HUES6 (cell line): ENCODE measurements at regions not wholly inside any gene's neighbourhood (a gene's known extent, or its start where the extent isn't known, plus 50 kb on each side); places are given as distances from the start of the nearest gene placed in this dataset.

ENCODE experiments used
- H3K27ac ChIP-seq: 2 replicates; pipeline ENCODE4 v1.7.0; 2013; ENCODE audit warnings: low read depth, mild to moderate bottlenecking, low read length, inconsistent platforms
- H3K27me3 ChIP-seq: 2 replicates; pipeline ENCODE4 v1.6.1; 2013; ENCODE audit warnings: low read length; ENCODE audit not compliant: control insufficient read depth, insufficient read depth
- H3K36me3 ChIP-seq: 2 replicates; pipeline ENCODE4 v1.6.1; 2013; ENCODE audit warnings: low read length; ENCODE audit not compliant: control insufficient read depth, insufficient read depth
- H3K4me1 ChIP-seq: 2 replicates; pipeline ENCODE4 v1.6.1; 2013; ENCODE audit warnings: low read length; ENCODE audit not compliant: control insufficient read depth, insufficient read depth
- H3K4me3 ChIP-seq: 2 replicates; pipeline ENCODE4 v1.5.1; 2013; ENCODE audit warnings: low read depth, low read length
- H3K9ac ChIP-seq: one replicate; pipeline ENCODE4 v1.6.1; 2013; ENCODE audit warnings: mild to moderate bottlenecking, low read length
- H3K9me3 ChIP-seq: 2 replicates; pipeline ENCODE4 v1.6.1; 2013; ENCODE audit warnings: low read depth, low read length; ENCODE audit not compliant: control insufficient read depth, insufficient read depth

GRCh38 chr13:106685143-106685542, 117.2 kb upstream of the ARGLU1 start:
- Histone ChIP-seq H3K9ac (no peak overlapping the region), H3K27me3 (no peaks in the 10 kb centered on the region)

GRCh38 chr13:106683918-106684317, 116.0 kb upstream of the ARGLU1 start:
- no peaks in the 10 kb centered on the region for H3K27me3 ChIP-seq
- H3K4me3 ChIP-seq: no peak overlapping the region
- H3K9me3 ChIP-seq: no peaks in the 10 kb centered on the region
- H3K36me3 ChIP-seq: no peaks in the 10 kb centered on the region
- H3K4me1 ChIP-seq: peaks cover 22% of the 10 kb centered on the region
- H3K27ac ChIP-seq: no peak overlapping the region
- no peak overlapping the region for H3K9ac ChIP-seq

More at GRCh38 chr13:106685143-106685542, 117.2 kb upstream of the ARGLU1 start:
- H3K4me3 ChIP-seq: no peak overlapping the region
- H3K9me3 ChIP-seq: no peaks in the 10 kb centered on the region
- H3K36me3 ChIP-seq: no peaks in the 10 kb centered on the region
- H3K27ac ChIP-seq: no peak overlapping the region
- H3K4me1 ChIP-seq: peaks cover 20% of the 10 kb centered on the region

- no peak overlapping the region for H3K9ac ChIP-seq
- H3K4me1 ChIP-seq: peaks cover 22% of the 10 kb centered on the region
- no peaks in the 10 kb centered on the region for H3K36me3 ChIP-seq
These were observed 115.2 kb upstream of the ARGLU1 start for GRCh38 chr13:106683179-106683578.

GRCh38 chr13:106681997-106682396, 114.1 kb upstream of the ARGLU1 start:
- Histone ChIP-seq H3K9me3 (no peaks in the 10 kb centered on the region), H3K4me1 (peaks cover 22% of the 10 kb centered on the region), H3K36me3 (no peaks in the 10 kb centered on the region), H3K9ac (no peak overlapping the region), H3K27me3 (no peaks in the 10 kb centered on the region), H3K4me3 (no peak overlapping the region), H3K27ac (peak overlapping the region; percentile 66; the same call in 1 of the 2 replicates)

More at GRCh38 chr13:106683179-106683578, 115.2 kb upstream of the ARGLU1 start:
- Histone ChIP-seq H3K9me3 (no peaks in the 10 kb centered on the region), H3K27ac (no peak overlapping the region), H3K27me3 (no peaks in the 10 kb centered on the region), H3K4me3 (no peak overlapping the region)

GRCh38 chr13:106681536-106681935, 113.6 kb upstream of the ARGLU1 start:
- peak overlapping the region; percentile 43 for H3K9ac ChIP-seq
- peak overlapping the region; percentile 66; the same call in 1 of the 2 replicates for H3K27ac ChIP-seq
- no peaks in the 10 kb centered on the region for H3K9me3 ChIP-seq
- no peak overlapping the region for H3K4me3 ChIP-seq
- no peaks in the 10 kb centered on the region for H3K36me3 ChIP-seq
- H3K27me3 ChIP-seq: no peaks in the 10 kb centered on the region
- H3K4me1 ChIP-seq: peaks cover 22% of the 10 kb centered on the region

- peaks cover 22% of the 10 kb centered on the region for H3K4me1 ChIP-seq
- H3K9me3 ChIP-seq: no peaks in the 10 kb centered on the region
- H3K9ac ChIP-seq: peak overlapping the region; percentile 43
- no peaks in the 10 kb centered on the region for H3K27me3 ChIP-seq
- H3K36me3 ChIP-seq: no peaks in the 10 kb centered on the region
- peak overlapping the region; percentile 18; the same call in 1 of the 2 replicates for H3K4me3 ChIP-seq
- peak overlapping the region; percentile 66; the same call in 1 of the 2 replicates for H3K27ac ChIP-seq
These were observed 113.0 kb upstream of the ARGLU1 start for GRCh38 chr13:106680796-106681472.

GRCh38 chr13:106678646-106679418, 110.9 kb upstream of the ARGLU1 start:
- Histone ChIP-seq H3K36me3 (no peaks in the 10 kb centered on the region), H3K27ac (no peak overlapping the region), H3K9ac (no peak overlapping the region)

GRCh38 chr13:106675311-106675710, 107.4 kb upstream of the ARGLU1 start:
- Histone ChIP-seq H3K4me1 (peaks cover 4% of the 10 kb centered on the region), H3K36me3 (no peaks in the 10 kb centered on the region), H3K27me3 (no peaks in the 10 kb centered on the region), H3K4me3 (no peak overlapping the region), H3K27ac (no peak overlapping the region), H3K9ac (no peak overlapping the region), H3K9me3 (no peaks in the 10 kb centered on the region)

More at GRCh38 chr13:106678646-106679418, 110.9 kb upstream of the ARGLU1 start:
- Histone ChIP-seq H3K4me3 (no peak overlapping the region), H3K4me1 (peaks cover 22% of the 10 kb centered on the region), H3K27me3 (no peaks in the 10 kb centered on the region), H3K9me3 (no peaks in the 10 kb centered on the region)

- Histone ChIP-seq H3K4me1 (no peaks in the 10 kb centered on the region), H3K9ac (no peak overlapping the region), H3K4me3 (no peak overlapping the region), H3K27ac (no peak overlapping the region), H3K9me3 (no peaks in the 10 kb centered on the region), H3K27me3 (no peaks in the 10 kb centered on the region), H3K36me3 (no peaks in the 10 kb centered on the region)
These were observed 93.0 kb upstream of the ARGLU1 start for GRCh38 chr13:106660746-106661625.

GRCh38 chr13:106657104-106657503, 89.2 kb upstream of the ARGLU1 start:
- H3K27ac ChIP-seq: no peak overlapping the region
- no peaks in the 10 kb centered on the region for H3K36me3 ChIP-seq
- no peaks in the 10 kb centered on the region for H3K27me3 ChIP-seq
- no peaks in the 10 kb centered on the region for H3K9me3 ChIP-seq
- no peak overlapping the region for H3K9ac ChIP-seq
- H3K4me1 ChIP-seq: no peaks in the 10 kb centered on the region
- no peak overlapping the region for H3K4me3 ChIP-seq
